IgD-negative memory B cell (primary cell): ENCODE measurements at regions not wholly inside any gene's neighbourhood (a gene's known extent, or its start where the extent isn't known, plus 50 kb on each side); places are given as distances from the start of the nearest gene placed in this dataset.

Source experiments
- H3K27ac Mint-ChIP-seq, 3 donors: one replicate each; pipeline ENCODE4 v1.8.0; 2020 to 2022; ENCODE audit warnings: mild to moderate bottlenecking in 3 of 3, mixed read lengths in 3 of 3, moderate library complexity in 1 of 3
- H3K27me3 Mint-ChIP-seq: one replicate; pipeline ENCODE4 v1.8.0; 2021; ENCODE audit warnings: mixed read lengths
- H3K36me3 Mint-ChIP-seq: one replicate; pipeline ENCODE4 v1.8.0; 2020; ENCODE audit warnings: mild to moderate bottlenecking, mixed read lengths
- H3K4me1 Mint-ChIP-seq, 3 donors: one replicate each; pipeline ENCODE4 v1.8.0; 2020 to 2022; ENCODE audit warnings: mixed read lengths in 3 of 3, mild to moderate bottlenecking in 1 of 3
- H3K4me3 Mint-ChIP-seq, 4 donors: one replicate each; pipeline ENCODE4 v1.8.0; 2020 to 2022; ENCODE audit warnings: mild to moderate bottlenecking in 4 of 4, mixed read lengths in 4 of 4, moderate library complexity in 3 of 4
- H3K9me3 Mint-ChIP-seq, 3 donors: one replicate each; pipeline ENCODE4 v1.8.0; 2020 to 2021; ENCODE audit warnings: mixed read lengths in 3 of 3, mild to moderate bottlenecking in 1 of 3

DNA sequence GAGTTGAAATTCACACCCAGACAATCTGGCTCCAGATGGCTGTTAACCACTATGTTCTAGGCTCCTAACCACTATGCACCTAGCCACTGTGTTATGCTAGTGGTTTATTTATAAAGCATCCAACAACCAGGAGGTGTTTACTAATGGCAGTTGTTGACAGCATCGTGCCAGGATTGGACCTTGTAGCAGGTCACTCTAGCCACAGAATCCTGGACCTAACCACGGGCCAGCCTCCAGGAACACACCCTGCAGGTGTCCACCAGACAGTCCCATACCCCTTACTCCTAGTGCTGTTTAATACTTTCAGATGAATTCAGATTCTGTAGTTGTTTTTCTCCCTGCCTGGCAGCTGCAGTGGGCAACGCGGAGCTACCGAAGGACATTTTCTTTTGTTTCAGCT is 109.4 kb upstream of the MYL2 start:
- Mint-ChIP-seq H3K4me1 (peaks cover 0 to 5% (median 2%) of the 10 kb centered on the region in 3 donors), H3K4me3 (peak overlapping the region in 1 of 4 donors; percentile 12), H3K9me3 (no peaks in the 10 kb centered on the region), H3K36me3 (no peaks in the 10 kb centered on the region), H3K27me3 (peaks cover 32% of the 10 kb centered on the region), H3K27ac (no peak overlapping the region)

DNA sequence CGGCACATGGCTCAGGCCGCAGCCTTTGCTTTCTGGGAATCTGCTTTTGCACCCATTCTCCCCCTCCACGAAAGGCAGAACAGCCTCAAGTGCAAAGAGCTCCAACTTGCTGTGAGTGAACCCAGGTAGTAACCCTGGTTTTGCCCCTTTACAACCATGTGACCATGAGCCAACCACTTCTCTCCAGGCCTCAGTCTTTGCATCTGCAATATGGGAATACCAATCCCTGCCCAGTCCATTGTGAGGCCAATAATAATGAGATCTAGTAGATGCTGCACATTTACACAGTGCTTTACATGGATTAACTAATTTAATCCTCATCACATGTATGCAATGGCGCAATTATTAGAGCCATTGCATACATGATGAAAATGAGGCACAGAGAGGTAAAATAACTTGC is 108.9 kb upstream of the MYL2 start:
- Mint-ChIP-seq H3K27ac (no peak overlapping the region), H3K4me3 (no peak overlapping the region), H3K4me1 (peaks cover 0 to 5% (median 4%) of the 10 kb centered on the region in 3 donors), H3K9me3 (peaks cover 0 to 2% (median 0%) of the 10 kb centered on the region in 3 donors), H3K27me3 (peaks cover 36% of the 10 kb centered on the region), H3K36me3 (no peaks in the 10 kb centered on the region)

DNA sequence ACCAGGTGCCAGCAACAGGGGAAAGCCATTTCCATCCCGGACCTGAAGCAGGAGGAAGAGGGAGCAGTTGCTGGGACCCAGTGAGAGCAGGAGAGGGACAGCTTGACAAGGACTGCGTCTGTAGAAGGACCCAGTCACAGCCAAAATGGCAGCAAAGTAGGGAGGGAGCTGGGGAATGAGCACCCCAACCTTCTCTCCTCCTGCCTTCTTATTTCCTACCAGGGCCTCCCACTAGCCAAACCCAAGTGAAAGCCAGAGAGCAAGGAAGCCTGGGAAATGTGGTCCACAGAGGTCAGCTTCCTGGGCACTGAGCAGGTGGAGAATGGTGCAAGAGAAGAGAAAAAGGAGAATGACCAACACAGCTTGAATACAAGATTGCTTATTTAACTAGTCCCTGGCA is 108.5 kb upstream of the MYL2 start:
- H3K4me1 Mint-ChIP-seq = peaks cover 0 to 5% (median 4%) of the 10 kb centered on the region in 3 donors
- no peak overlapping the region for H3K4me3 Mint-ChIP-seq
- H3K36me3 Mint-ChIP-seq = no peaks in the 10 kb centered on the region
- H3K27me3 Mint-ChIP-seq = peaks cover 36% of the 10 kb centered on the region
- H3K27ac Mint-ChIP-seq = no peak overlapping the region
- peaks cover 0 to 2% (median 0%) of the 10 kb centered on the region in 3 donors for H3K9me3 Mint-ChIP-seq

DNA sequence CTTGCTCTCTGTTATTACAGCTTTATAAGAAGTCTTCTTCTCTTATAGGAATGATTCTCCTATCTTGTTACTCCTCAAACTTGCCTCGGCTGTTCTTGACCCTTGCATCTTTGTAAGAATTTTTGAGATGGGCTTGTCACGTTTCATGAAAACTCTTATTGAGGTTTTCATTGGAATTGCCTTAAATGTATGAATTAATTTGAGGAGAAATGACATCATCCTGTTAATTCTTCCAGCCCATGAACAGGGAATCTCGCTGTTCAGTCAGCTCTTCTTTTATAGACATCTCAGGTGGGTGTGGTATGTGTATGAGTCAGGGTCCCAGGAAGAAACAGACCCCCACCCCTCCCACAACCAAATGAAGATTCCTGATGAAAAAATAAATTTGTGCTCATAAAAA is 107.1 kb upstream of the MYL2 start:
- Mint-ChIP-seq H3K27me3 (peaks cover 33% of the 10 kb centered on the region), H3K9me3 (peaks cover 0 to 2% (median 0%) of the 10 kb centered on the region in 3 donors), H3K4me3 (no peak overlapping the region), H3K4me1 (peaks cover 0 to 2% (median 1%) of the 10 kb centered on the region in 3 donors), H3K36me3 (no peaks in the 10 kb centered on the region), H3K27ac (no peak overlapping the region)

DNA sequence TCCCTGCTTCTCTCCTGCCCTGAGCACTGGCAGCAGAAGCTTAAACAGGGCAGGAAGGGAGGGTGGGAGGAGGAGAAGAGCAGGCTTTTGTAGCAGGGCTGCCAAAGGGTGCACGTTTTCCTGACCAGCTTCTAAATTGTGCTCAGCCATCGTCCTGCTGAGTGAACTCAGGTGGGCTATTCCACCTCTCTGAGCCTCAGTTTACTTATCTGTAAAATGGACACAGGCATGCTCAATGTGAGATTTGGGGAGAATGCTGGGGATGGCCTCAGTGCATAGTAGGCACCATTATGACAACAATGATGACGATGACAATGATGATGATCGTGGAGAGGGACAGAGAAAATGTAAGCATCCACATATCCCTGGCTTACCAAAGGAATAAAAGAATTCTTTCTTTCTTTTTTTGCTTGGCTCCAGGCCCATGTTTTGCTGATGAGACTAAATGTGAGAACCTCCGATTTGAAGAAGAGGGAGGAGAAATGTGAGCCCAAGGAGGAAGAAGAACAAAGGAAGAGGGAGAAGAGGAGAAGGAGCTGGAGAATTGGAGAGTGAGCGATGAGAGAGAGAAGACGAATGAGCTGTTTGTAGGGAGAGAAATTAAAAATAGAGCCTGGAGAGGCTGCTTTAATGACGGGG is 105.5 kb upstream of the MYL2 start:
- no peaks in the 10 kb centered on the region for H3K36me3 Mint-ChIP-seq
- H3K4me1 Mint-ChIP-seq = peaks cover 0 to 2% (median 0%) of the 10 kb centered on the region in 3 donors
- no peak overlapping the region for H3K4me3 Mint-ChIP-seq
- H3K27me3 Mint-ChIP-seq = peaks cover 26% of the 10 kb centered on the region
- peaks cover 0 to 2% (median 0%) of the 10 kb centered on the region in 3 donors for H3K9me3 Mint-ChIP-seq
- H3K27ac Mint-ChIP-seq = no peak overlapping the region

DNA sequence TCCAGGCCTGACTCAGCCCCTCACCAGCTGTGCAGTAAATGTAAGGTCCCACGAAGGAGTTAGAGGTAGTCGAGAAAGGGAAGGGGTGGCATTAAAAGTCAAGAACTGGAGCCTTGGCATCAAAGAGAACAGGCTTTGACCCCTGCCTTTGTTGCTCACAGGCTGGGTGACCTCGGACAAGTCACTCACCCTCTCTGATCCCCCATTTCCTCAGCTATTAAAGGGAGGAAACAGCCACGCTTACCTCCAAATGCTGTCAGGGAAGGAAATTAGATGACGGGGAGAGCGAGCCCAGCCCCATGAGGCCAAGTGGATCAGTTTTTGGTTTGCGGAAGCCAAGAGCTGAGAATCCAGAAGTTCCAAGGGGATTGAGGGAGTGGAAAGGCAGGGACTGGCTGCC is 104.9 kb upstream of the MYL2 start:
- no peak overlapping the region for H3K4me3 Mint-ChIP-seq
- peaks cover 0 to 2% (median 0%) of the 10 kb centered on the region in 3 donors for H3K4me1 Mint-ChIP-seq
- no peaks in the 10 kb centered on the region for H3K36me3 Mint-ChIP-seq
- H3K27me3 Mint-ChIP-seq = peaks cover 23% of the 10 kb centered on the region
- H3K9me3 Mint-ChIP-seq = peaks cover 0 to 2% (median 0%) of the 10 kb centered on the region in 3 donors
- H3K27ac Mint-ChIP-seq = no peak overlapping the region

DNA sequence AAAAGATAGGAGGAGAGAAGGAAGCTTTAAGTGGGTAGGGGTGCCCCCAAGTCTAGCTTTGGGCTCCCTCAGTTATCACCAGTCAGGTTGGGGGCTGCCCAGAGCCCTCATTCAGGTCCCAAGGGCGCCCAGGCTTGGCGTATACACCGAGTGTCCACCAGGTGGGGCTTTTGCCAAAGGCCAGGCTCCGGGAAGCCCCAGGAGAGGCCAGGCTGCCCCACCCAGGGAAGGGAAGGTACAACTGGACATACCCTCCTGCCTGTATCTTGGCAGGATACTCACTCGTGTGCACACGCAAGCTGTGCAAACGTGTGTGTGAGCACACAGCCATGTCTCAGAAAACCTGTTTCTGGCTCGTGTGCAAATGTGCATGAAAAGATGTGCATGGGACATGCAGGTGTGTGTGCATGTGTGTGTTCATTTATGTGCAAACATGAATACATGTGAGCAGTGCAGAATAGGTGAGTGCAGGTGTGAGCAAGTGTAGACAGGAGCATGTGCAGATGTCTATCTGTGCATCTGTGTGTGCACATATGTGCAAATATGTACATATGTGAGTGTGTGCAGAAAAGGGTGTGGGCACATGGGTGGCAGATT is 103.9 kb upstream of the MYL2 start:
- Mint-ChIP-seq H3K4me1 (peaks cover 0 to 2% (median 0%) of the 10 kb centered on the region in 3 donors), H3K4me3 (no peak overlapping the region), H3K27me3 (peaks cover 20% of the 10 kb centered on the region), H3K36me3 (no peaks in the 10 kb centered on the region), H3K27ac (no peak overlapping the region), H3K9me3 (peaks cover 0 to 2% (median 0%) of the 10 kb centered on the region in 3 donors)

DNA sequence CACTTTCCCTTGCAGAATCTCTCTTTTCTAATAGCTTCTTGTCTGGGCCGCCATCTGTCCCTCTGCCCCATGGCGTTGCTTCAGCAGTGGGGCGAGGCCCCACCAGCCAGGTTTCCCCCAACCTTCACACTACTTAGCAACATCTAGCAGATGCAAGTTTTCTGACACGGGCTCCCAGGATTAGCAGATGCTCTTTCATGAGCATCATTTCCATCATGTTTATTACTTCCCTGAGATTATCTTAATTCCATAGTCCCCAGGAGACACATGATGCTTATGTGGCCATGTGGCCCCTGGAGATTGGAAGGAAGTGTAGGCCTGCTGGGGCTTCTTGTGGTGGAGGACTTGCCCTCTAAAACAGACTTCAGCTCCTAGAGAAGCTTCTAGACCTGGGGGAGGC is 102.0 kb upstream of the MYL2 start:
- H3K9me3 Mint-ChIP-seq = peaks cover 0 to 2% (median 0%) of the 10 kb centered on the region in 3 donors

DNA sequence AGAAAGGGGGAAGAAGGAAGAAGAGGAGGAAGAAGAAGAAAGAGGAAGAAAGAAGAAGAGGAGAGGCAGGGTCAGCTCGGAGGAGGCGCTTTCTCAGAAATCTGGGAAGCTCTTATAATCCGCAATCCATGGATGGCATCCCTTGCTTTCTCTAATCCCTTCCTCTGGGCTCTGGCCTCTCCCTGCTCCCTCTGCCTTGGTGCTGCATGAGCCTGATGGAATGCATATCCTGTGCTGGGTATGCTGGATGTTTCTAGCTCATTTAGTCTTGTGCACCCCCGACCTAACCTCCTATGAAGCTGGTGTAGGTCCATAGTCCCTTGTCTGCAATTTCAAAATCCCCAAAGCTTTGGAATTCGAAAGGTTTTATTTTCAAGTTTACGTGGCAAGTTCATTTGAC is 94.2 kb upstream of the MYL2 start:
- H3K4me1 Mint-ChIP-seq = no peaks in the 10 kb centered on the region
- peaks cover 22% of the 10 kb centered on the region for H3K27me3 Mint-ChIP-seq
- H3K4me3 Mint-ChIP-seq = no peak overlapping the region
- peaks cover 0 to 14% (median 7%) of the 10 kb centered on the region in 3 donors for H3K9me3 Mint-ChIP-seq
- peaks cover 4% of the 10 kb centered on the region for H3K36me3 Mint-ChIP-seq
- no peak overlapping the region for H3K27ac Mint-ChIP-seq

More for the DNA sequence above, 102.0 kb upstream of the MYL2 start:
- H3K4me3 Mint-ChIP-seq = no peak overlapping the region
- H3K36me3 Mint-ChIP-seq = no peaks in the 10 kb centered on the region
- H3K27ac Mint-ChIP-seq = no peak overlapping the region
- peaks cover 24% of the 10 kb centered on the region for H3K27me3 Mint-ChIP-seq
- H3K4me1 Mint-ChIP-seq = peaks cover 0 to 2% (median 0%) of the 10 kb centered on the region in 3 donors

DNA sequence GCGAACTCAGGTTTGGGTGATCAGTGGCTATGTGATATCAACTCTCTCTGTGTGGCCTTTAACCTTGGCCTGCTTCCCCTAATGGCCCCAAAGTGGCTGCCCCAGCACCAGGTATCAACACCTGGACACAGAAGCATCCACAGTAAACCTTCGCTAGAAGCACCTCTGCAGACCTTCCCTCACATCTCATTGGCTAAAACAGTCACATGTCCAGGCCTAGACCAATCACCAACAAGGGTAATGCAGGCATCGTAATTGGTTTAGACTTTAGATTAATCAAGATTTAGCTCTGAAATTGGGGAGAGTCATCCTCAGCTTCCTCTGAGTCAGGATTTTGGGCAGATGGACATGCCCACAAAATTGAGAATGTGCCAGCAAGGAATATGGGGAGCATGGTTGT is 92.5 kb upstream of the MYL2 start:
- Mint-ChIP-seq H3K9me3 (peaks cover 0 to 14% (median 7%) of the 10 kb centered on the region in 3 donors), H3K27ac (no peak overlapping the region), H3K4me1 (no peaks in the 10 kb centered on the region), H3K36me3 (peaks cover 4% of the 10 kb centered on the region), H3K4me3 (no peak overlapping the region), H3K27me3 (peaks cover 18% of the 10 kb centered on the region)

DNA sequence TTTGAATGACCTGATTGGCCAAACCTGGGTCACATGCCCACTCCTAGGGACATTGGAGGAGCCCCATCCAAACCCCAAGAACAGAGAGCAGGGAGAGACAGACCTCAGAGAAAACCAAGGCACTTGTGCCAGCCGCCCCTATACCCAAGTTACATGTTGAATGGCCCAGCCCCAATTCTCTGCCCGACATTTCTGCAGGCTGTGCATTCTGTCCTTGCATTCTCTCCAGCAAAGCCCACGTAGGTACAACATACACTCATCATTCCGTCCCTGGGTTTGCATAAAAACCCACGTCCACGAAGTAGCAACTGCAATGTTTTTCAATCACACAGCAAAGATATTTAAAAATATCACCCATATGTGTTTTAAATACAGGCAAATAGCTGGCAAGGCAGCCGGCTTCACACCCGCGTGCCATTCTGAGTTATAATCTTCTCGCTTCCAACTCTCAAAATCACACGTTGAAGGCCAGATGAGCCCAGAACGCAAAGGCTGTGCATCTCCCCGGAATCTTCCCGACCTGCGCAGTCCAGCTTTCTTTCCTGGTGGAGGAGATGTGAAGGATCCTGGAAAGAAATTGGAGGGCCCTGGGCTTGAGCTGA is 91.7 kb upstream of the MYL2 start:
- H3K27me3 Mint-ChIP-seq = peaks cover 15% of the 10 kb centered on the region
- H3K9me3 Mint-ChIP-seq = peaks cover 0 to 14% (median 7%) of the 10 kb centered on the region in 3 donors
- H3K27ac Mint-ChIP-seq = no peak overlapping the region
- no peak overlapping the region for H3K4me3 Mint-ChIP-seq
- no peaks in the 10 kb centered on the region for H3K4me1 Mint-ChIP-seq
- H3K36me3 Mint-ChIP-seq = peaks cover 4% of the 10 kb centered on the region

DNA sequence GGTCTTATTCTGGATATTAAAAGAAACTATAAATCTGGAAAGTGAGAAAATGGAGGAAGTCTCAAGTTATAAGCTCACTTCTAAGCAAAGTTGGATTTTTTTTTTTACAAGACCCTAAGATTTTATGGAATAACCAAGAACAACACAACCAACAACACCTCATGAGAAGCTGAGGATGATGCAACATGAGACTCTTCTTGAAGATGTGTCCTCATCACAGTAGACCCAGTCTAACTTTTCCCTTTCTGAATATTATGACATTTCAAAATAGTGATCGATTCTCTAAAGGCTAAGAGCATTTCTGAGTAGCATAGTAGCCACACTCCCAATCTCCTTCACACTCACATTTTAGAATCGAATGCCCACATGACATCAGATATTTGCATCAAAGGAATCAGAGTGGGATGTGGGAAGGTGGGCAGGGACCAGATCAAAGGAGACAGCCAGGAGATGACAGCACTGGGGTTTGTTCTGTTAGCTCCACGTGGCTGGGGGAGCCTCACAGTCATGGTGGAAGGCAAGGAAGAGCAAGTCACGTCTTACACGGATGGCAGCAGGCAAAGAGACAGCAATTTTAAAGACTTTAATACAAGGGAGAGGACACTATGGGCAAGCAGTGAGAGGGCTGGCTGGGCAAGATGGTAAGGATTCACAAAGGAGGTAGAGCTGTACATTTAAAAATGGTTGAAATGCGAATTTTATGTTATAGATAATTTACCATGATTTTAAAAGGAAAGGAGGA is 90.7 kb upstream of the MYL2 start:
- Mint-ChIP-seq H3K4me1 (no peaks in the 10 kb centered on the region), H3K36me3 (peaks cover 4% of the 10 kb centered on the region), H3K27ac (peak overlapping the region in 1 of 3 donors; percentile 3), H3K4me3 (no peak overlapping the region), H3K27me3 (peaks cover 19% of the 10 kb centered on the region), H3K9me3 (peaks cover 0 to 14% (median 7%) of the 10 kb centered on the region in 3 donors)

DNA sequence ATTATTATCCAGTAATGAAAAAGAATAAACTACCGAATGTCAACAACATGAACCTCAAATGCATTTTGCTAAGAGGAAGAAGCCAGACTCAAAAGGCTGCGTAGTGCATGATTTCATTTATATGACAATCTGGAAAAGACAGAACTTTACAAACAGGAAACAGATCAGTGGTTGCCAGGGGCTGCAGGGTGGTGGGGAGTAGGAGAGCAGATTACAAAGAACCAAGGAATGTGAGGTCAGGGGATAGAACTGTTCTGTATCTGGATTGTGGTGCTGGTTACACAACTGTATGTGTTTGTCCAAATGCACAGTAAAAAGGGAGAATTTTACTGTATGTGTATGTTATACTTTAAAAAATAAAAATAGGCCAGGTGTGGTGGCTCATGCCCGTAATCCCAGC is 89.7 kb upstream of the MYL2 start:
- Mint-ChIP-seq H3K4me3 (no peak overlapping the region), H3K4me1 (no peaks in the 10 kb centered on the region), H3K36me3 (peaks cover 4% of the 10 kb centered on the region), H3K27me3 (peaks cover 27% of the 10 kb centered on the region), H3K9me3 (peaks cover 0 to 14% (median 7%) of the 10 kb centered on the region in 3 donors), H3K27ac (no peak overlapping the region)

DNA sequence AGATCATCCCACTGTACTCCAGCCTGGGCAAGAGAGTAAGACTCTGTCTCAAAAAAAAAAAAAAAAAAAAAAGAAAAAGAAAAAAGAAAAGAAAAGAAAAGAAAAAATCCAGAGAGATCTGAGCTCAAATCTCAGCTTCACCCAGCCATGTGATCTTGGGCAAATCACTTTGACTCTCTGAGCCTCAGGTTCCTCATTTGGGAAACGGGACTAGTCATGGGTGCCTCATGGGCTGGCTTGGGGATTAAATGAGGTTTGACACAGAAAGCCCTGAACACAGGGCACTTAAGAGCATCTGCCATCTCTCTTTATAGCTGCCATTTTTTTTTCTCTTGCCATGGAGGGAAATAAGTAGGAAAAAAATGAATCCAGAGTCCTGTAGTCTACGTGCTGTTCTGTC is 86.2 kb upstream of the MYL2 start:
- H3K27me3 Mint-ChIP-seq = peaks cover 19% of the 10 kb centered on the region
- no peaks in the 10 kb centered on the region for H3K4me1 Mint-ChIP-seq
- H3K36me3 Mint-ChIP-seq = peaks cover 3% of the 10 kb centered on the region
- peaks cover 0 to 7% (median 7%) of the 10 kb centered on the region in 3 donors for H3K9me3 Mint-ChIP-seq
- H3K4me3 Mint-ChIP-seq = no peak overlapping the region
- no peak overlapping the region for H3K27ac Mint-ChIP-seq

DNA sequence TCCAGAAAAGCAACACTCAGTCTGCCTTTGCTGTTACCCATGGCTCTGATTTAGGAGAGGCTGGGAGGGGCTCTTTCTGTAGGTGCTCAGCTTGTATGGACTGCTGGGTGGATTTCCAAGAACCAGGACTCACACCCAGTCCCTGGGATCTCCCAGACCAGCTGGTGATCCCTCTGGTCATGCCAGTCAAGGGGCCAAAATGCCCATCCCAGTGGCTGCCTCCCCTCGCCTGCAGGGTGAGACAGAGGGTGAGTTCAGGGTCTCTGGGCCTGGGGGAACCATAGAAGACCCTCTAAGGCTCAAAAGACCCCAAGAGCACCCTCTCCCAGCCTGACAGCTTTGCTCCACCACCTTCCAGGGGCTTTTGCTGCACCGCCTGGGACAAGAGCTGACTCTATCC is 78.6 kb upstream of the MYL2 start:
- peak overlapping the region in 1 of 4 donors; percentile 58 for H3K4me3 Mint-ChIP-seq
- peaks cover 2 to 13% (median 7%) of the 10 kb centered on the region in 3 donors for H3K9me3 Mint-ChIP-seq
- H3K27ac Mint-ChIP-seq = no peak overlapping the region
- H3K4me1 Mint-ChIP-seq = no peaks in the 10 kb centered on the region
- peaks cover 2% of the 10 kb centered on the region for H3K27me3 Mint-ChIP-seq
- H3K36me3 Mint-ChIP-seq = peaks cover 1% of the 10 kb centered on the region
